H1 (cell line): ENCODE measurements at regions not wholly inside any gene's neighbourhood (a gene's known extent, or its start where the extent isn't known, plus 50 kb on each side); places are given as distances from the start of the nearest gene placed in this dataset.

ENCODE experiments used
- CTCF ChIA-PET: fragments of 300-600 bp; sonication (Branson Sonifier 250); formaldehyde crosslinking; loops from one replicate; lab custom pipeline; 2021; ENCODE audit not compliant: partially characterized antibody; lab: Charles Lee
- POLR2A ChIA-PET: fragments of 300-600 bp; sonication (Branson Sonifier 250); formaldehyde crosslinking; loops from one replicate; lab custom pipeline; 2021; ENCODE audit warnings: inconsistent platforms; ENCODE audit not compliant: partially characterized antibody; lab: Charles Lee
- DNase-seq, 2 experiments: peaks; one replicate each; pipeline versions ENCODE4 v3.0.0 to v3.0.0-alpha.2; 2010 to 2022; ENCODE audit warnings: low spot score in 2 of 2, low read depth in 1 of 2, mixed read lengths in 1 of 2
- FAIRE-seq: peaks from 2 replicates; lab custom pipeline; 2011; peaks lifted over from hg19 to GRCh38; lab: Jason Lieb, UNC
- H2AFZ ChIP-seq: 2 replicates; pipeline ENCODE4 v1.8.1; 2012; ENCODE audit warnings: low read length, inconsistent platforms
- H2AK5ac ChIP-seq: 2 replicates; pipeline ENCODE4 v1.6.1; 2013; ENCODE audit warnings: low read depth, low read length
- H2BK120ac ChIP-seq: replicated peaks from 2 replicates; pipeline ENCODE3; 2013; ENCODE audit warnings: low read depth, low read length, inconsistent platforms
- H2BK12ac ChIP-seq: 2 replicates; pipeline ENCODE4 v1.6.1; 2013; ENCODE audit warnings: low read depth, low read length
- H2BK15ac ChIP-seq: 2 replicates; pipeline ENCODE4 v1.6.1; 2013; ENCODE audit warnings: low read length
- H2BK20ac ChIP-seq: 2 replicates; pipeline ENCODE4 v1.6.1; 2013; ENCODE audit warnings: low read length
- H2BK5ac ChIP-seq: 2 replicates; pipeline ENCODE4 v1.6.1; 2013; ENCODE audit warnings: low read depth, low read length
- H3K14ac ChIP-seq: 2 replicates; pipeline ENCODE4 v1.6.1; 2013; ENCODE audit warnings: inconsistent platforms; ENCODE audit not compliant: insufficient read length
- H3K18ac ChIP-seq: 2 replicates; pipeline ENCODE4 v1.6.1; 2013; ENCODE audit warnings: low read length; ENCODE audit errors: extremely low read depth
- H3K23ac ChIP-seq: 2 replicates; pipeline ENCODE4 v1.6.1; 2013; ENCODE audit warnings: inconsistent platforms; ENCODE audit not compliant: insufficient read length
- H3K23me2 ChIP-seq: 2 replicates; pipeline ENCODE4 v1.6.1; 2013; ENCODE audit warnings: low read depth, low read length
- H3K27ac ChIP-seq: 2 replicates; pipeline ENCODE4 v1.6.1; 2011; ENCODE audit warnings: low read depth, low read length, inconsistent platforms
- H3K27me3 ChIP-seq, 4 experiments: replicated peaks in 1 of 4; 1 replicate in 1 of 4; 2 replicates in 3 of 4; pipeline versions ENCODE4 v1.6.1 to v1.8.1; 2011 to 2013; ENCODE audit warnings: low read length in 3 of 4, mild to moderate bottlenecking in 3 of 4, inconsistent platforms in 2 of 4, mixed read lengths in 2 of 4, moderate library complexity in 1 of 4; ENCODE audit not compliant: control insufficient read depth in 3 of 4, insufficient read depth in 3 of 4; ENCODE audit errors: extremely low read depth in 1 of 4
- H3K36me3 ChIP-seq, 4 experiments: 2 replicates each; pipeline versions ENCODE4 v1.6.1 to v1.8.1; 2011 to 2013; ENCODE audit warnings: mild to moderate bottlenecking in 4 of 4, low read length in 3 of 4, moderate library complexity in 2 of 4, control low read depth in 1 of 4, inconsistent platforms in 1 of 4; ENCODE audit not compliant: insufficient read depth in 4 of 4, control insufficient read depth in 2 of 4
- H3K4ac ChIP-seq: replicated peaks from 2 replicates; pipeline ENCODE3; 2013; ENCODE audit warnings: low read length, low read depth, mixed read lengths, inconsistent platforms; ENCODE audit not compliant: insufficient read length
- H3K4me1 ChIP-seq, 4 experiments: replicated peaks in 1 of 4; 1 replicate in 1 of 4; 2 replicates in 3 of 4; pipeline versions ENCODE4 v1.6.1 to v1.8.1; 2011 to 2013; ENCODE audit warnings: low read length in 3 of 4, inconsistent platforms in 2 of 4, mixed read lengths in 1 of 4; ENCODE audit not compliant: insufficient read depth in 4 of 4, control insufficient read depth in 3 of 4
- H3K4me2 ChIP-seq, 2 experiments: 2 replicates each; pipeline versions ENCODE4 v1.6.1 to v1.8.1; 2011 to 2013; ENCODE audit warnings: low read depth in 2 of 2, low read length in 2 of 2, control low read depth in 1 of 2, inconsistent platforms in 1 of 2, mild to moderate bottlenecking in 1 of 2; ENCODE audit not compliant: insufficient read depth in 1 of 2
- H3K4me3 ChIP-seq, 4 experiments: fragments of 200-600, 300-600 bp in 1 of 4; sonication (generic), shearing (Covaris generic), sonication (Bioruptor Twin) in 1 of 4; 2 replicates each; pipeline versions ENCODE4 v1.5.1 to v1.8.1; 2011 to 2016; ENCODE audit warnings: low read length in 4 of 4, low read depth in 3 of 4, control low read depth in 2 of 4, inconsistent platforms in 2 of 4, mild to moderate bottlenecking in 2 of 4, mixed read lengths in 1 of 4, moderate library complexity in 1 of 4; ENCODE audit not compliant: insufficient read depth in 2 of 4; ENCODE audit errors: extremely low read depth in 1 of 4
- H3K56ac ChIP-seq: replicated peaks from 2 replicates; pipeline ENCODE3; 2013; ENCODE audit warnings: low read depth, mild to moderate bottlenecking, mixed read lengths, low read length, inconsistent platforms; ENCODE audit not compliant: insufficient read length
- H3K79me1 ChIP-seq: 2 replicates; pipeline ENCODE4 v1.6.1; 2013; ENCODE audit warnings: low read depth, low read length, control low read depth
- H3K79me2 ChIP-seq, 2 experiments: 2 replicates each; pipeline versions ENCODE4 v1.6.1 to v1.8.1; 2012 to 2013; ENCODE audit warnings: low read length in 2 of 2, mild to moderate bottlenecking in 2 of 2, inconsistent platforms in 1 of 2; ENCODE audit not compliant: insufficient read depth in 2 of 2, control insufficient read depth in 1 of 2
- H3K9ac ChIP-seq, 4 experiments: replicated peaks in 1 of 4; 1 replicate in 1 of 4; 2 replicates in 3 of 4; pipeline versions ENCODE4 v1.6.1 to v1.8.1; 2011 to 2013; ENCODE audit warnings: low read depth in 3 of 4, low read length in 3 of 4, control low read depth in 2 of 4, mild to moderate bottlenecking in 2 of 4, moderate library complexity in 2 of 4, inconsistent platforms in 1 of 4; ENCODE audit errors: extremely low read depth in 1 of 4
- H3K9me3 ChIP-seq, 2 experiments: 2 replicates each; pipeline versions ENCODE4 v1.6.1 to v1.8.1; 2012 to 2013; ENCODE audit warnings: mild to moderate bottlenecking in 2 of 2, moderate library complexity in 2 of 2, control low read depth in 1 of 2, inconsistent platforms in 1 of 2, low read depth in 1 of 2, low read length in 1 of 2, mixed read lengths in 1 of 2; ENCODE audit not compliant: insufficient read depth in 2 of 2
- H4K20me1 ChIP-seq, 2 experiments: replicated peaks in 1 of 2; 2 replicates each; pipeline versions ENCODE3 to v1.8.1; 2011 to 2013; ENCODE audit warnings: inconsistent platforms in 2 of 2, low read length in 2 of 2, mild to moderate bottlenecking in 1 of 2; ENCODE audit not compliant: insufficient read depth in 2 of 2, control insufficient read depth in 1 of 2
- H4K5ac ChIP-seq: 2 replicates; pipeline ENCODE4 v1.6.1; 2013; ENCODE audit warnings: low read length, low read depth, mixed read lengths, inconsistent platforms; ENCODE audit not compliant: insufficient read length
- H4K8ac ChIP-seq: 2 replicates; pipeline ENCODE4 v1.8.0; 2013; ENCODE audit warnings: mild to moderate bottlenecking, moderate library complexity, low read length, inconsistent platforms; ENCODE audit not compliant: insufficient read depth; ENCODE audit errors: extremely low read depth
- H4K91ac ChIP-seq: replicated peaks from 2 replicates; pipeline ENCODE3; 2013; ENCODE audit warnings: low read length, mixed read lengths, inconsistent platforms; ENCODE audit not compliant: insufficient read length
- BACH1 ChIP-seq: IDR thresholded peaks from 2 replicates; pipeline ENCODE4 v1.6.1; 2012; ENCODE audit warnings: low read length, improper control_type of control experiment
- BCL11A ChIP-seq, 2 experiments: IDR thresholded peaks; one replicate each; pipeline ENCODE4 v1.6.1; 2011; ENCODE audit warnings: low read depth in 2 of 2, low read length in 2 of 2, mild to moderate bottlenecking in 2 of 2
- CHD1 ChIP-seq: IDR thresholded peaks from 2 replicates; pipeline ENCODE4 v1.6.1; 2012; ENCODE audit warnings: low read depth, low read length, improper control_type of control experiment
- PHF8 ChIP-seq: fragments of 200-600 bp; sonication (generic); conservative IDR thresholded peaks from 2 replicates; pipeline ENCODE4 v1.7.1; 2012; ENCODE audit warnings: low read depth, mild to moderate bottlenecking, inconsistent platforms, low read length, moderate library complexity
- SP4 ChIP-seq: IDR thresholded peaks from 2 replicates; pipeline ENCODE4 v1.6.1; 2012; ENCODE audit warnings: low read length, inconsistent platforms
- WGBS, 2 experiments: shearing (Covaris generic) in 1 of 2; methylation state at CpG; one replicate each; pipeline versions ENCODE4 v1.1.6 to v1.1.7; 2013 to 2015; ENCODE audit warnings: low lambda C conversion rate in 2 of 2, mixed read lengths in 2 of 2, inconsistent platforms in 1 of 2, low coverage in 1 of 2, missing lambda C conversion rate in 1 of 2; ENCODE audit not compliant: insufficient replicate concordance in 2 of 2, insufficient coverage in 1 of 2, insufficient read length in 1 of 2; ENCODE audit errors: extremely low coverage in 1 of 2, missing lambda C conversion rate in 1 of 2; 5-methylcytosine and 5-hydroxymethylcytosine counted together

DNA sequence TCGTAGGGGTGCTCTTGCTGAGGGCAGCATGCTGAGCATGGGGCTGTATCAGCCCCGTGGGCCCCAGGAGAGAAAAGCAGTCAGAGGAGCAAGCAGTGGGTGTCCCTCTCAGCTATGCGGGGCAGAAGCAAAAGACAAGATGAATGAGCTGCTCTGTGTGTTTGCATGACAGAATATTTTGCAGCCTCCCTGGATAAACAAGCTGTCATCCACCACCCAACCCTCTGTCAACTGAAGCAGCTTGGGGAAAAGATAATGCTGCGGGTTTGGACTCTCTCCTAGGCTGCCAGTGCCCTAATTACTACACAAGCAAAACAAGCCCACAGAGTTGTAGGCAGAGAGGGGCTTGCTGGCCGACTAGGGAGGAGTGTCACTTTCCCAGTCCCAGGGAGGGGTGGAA lies 82.3 kb upstream of the PTPRT start:
- H3K23ac ChIP-seq, result no peak overlapping the region
- H4K8ac ChIP-seq, result no peak overlapping the region
- FAIRE-seq (no peak), DNase-seq (no peak)
- no peaks in the 10 kb centered on the region for H4K20me1 ChIP-seq
- H3K18ac ChIP-seq, result no peak overlapping the region
- no peak overlapping the region for H3K9ac ChIP-seq
- ChIA-PET CTCF (interaction anchor here (0.6 kb wide), 1 partner anchor 237 kb away, joined by 3 read pairs; no protein-coding TSS in a partner anchor), POLR2A (interaction anchor here (0.6 kb wide), 1 partner anchor 185 kb away, joined by 4 read pairs; no protein-coding TSS in a partner anchor)
- H2BK15ac ChIP-seq, result no peak overlapping the region
- no peak overlapping the region for H2BK5ac ChIP-seq
- no peak overlapping the region for H3K27ac ChIP-seq
- H2AK5ac ChIP-seq, result no peak overlapping the region
- H3K4me1 ChIP-seq, result peaks cover 0 to 2% (median 0%) of the 10 kb centered on the region in 4 experiments; a peak in 1 of 7 replicates
- H4K5ac ChIP-seq, result no peak overlapping the region
- 82% methylated on average over 5 of the region's 5 CpGs; no CpG with 5 or more reads in 1 of the 2 experiments for WGBS, 2 experiments
- 0 out of 4 replicates have a peak, but pooled peaks cover 0 to 6% of the 10 kb centered on the region in 2 experiments for H3K9me3 ChIP-seq
- no peaks in the 10 kb centered on the region for H3K79me1 ChIP-seq
- H2BK12ac ChIP-seq, result no peak overlapping the region
- H3K79me2 ChIP-seq, result no peaks in the 10 kb centered on the region
- peaks cover 3% of the 10 kb centered on the region; the same call in 1 of the 2 replicates for H3K23me2 ChIP-seq
- H2BK120ac ChIP-seq, result no peak overlapping the region
- no peaks in the 10 kb centered on the region for H3K27me3 ChIP-seq
- no peak overlapping the region for H3K4me3 ChIP-seq
- no peak overlapping the region for H2AFZ ChIP-seq
- H3K36me3 ChIP-seq, result no peaks in the 10 kb centered on the region
- H4K91ac ChIP-seq, result no peak overlapping the region
- H2BK20ac ChIP-seq, result no peak overlapping the region
- H3K4ac ChIP-seq, result no peak overlapping the region
- H3K14ac ChIP-seq, result no peak overlapping the region
- H3K56ac ChIP-seq, result no peak overlapping the region
- H3K4me2 ChIP-seq, result no peak overlapping the region
- no peak for TF ChIP-seq SP4
- no peak for TF ChIP-seq BCL11A (IDR thresholded peaks at IDR 0.05; ENCODE audit: low read depth in 2 of 2, low read length in 2 of 2)
- no peak for TF ChIP-seq CHD1
- no peak for TF ChIP-seq BACH1
- no peak for TF ChIP-seq PHF8
